Activated T-helper 1 cell treated with anti-CD3 and anti-CD28 coated beads, Interleukin-2, amount 50 U/mL, for 16 hours (primary cell): ENCODE measurements at regions not wholly inside any gene's neighbourhood (a gene's known extent, or its start where the extent isn't known, plus 50 kb on each side); places are given as distances from the start of the nearest gene placed in this dataset.

Experiments used
- DNase-seq, 2 donors: peaks; one replicate each; pipeline ENCODE4 v3.0.0-alpha.2; 2020; ENCODE audit warnings: low read depth in 1 of 2, low spot score in 1 of 2

- no peak for DNase-seq
Measured at GRCh38 chr3:11089931-11090330, 64.4 kb upstream of the HRH1 start.

- no peak for DNase-seq
Measured at GRCh38 chr3:11090551-11090950, 63.7 kb upstream of the HRH1 start.

GRCh38 chr3:11091088-11091590, 63.2 kb upstream of the HRH1 start:
- no peak for DNase-seq

GRCh38 chr3:11091791-11092190, 62.5 kb upstream of the HRH1 start:
- no peak for DNase-seq

GRCh38 chr3:11093823-11094340, 60.4 kb upstream of the HRH1 start:
- DNase-seq: no peak

GRCh38 chr3:11095932-11096265, 58.4 kb upstream of the HRH1 start:
- no peak for DNase-seq

GRCh38 chr3:11096266-11097139, 57.8 kb upstream of the HRH1 start:
- peak in 1 of 2 donors; percentile 27 for DNase-seq

GRCh38 chr3:11099306-11099705, 55.0 kb upstream of the HRH1 start:
- DNase-seq: no peak
